NB4 (cell line): ENCODE measurements at regions not wholly inside any gene's neighbourhood (a gene's known extent, or its start where the extent isn't known, plus 50 kb on each side); places are given as distances from the start of the nearest gene placed in this dataset.

Experiments used
- POLR2A ChIP-seq: IDR thresholded peaks from 2 replicates; pipeline ENCODE4 v1.6.1; 2011; ENCODE audit warnings: mild to moderate bottlenecking; ENCODE audit not compliant: insufficient read length; ENCODE audit errors: extremely low read depth
- TF ChIP-seq, protein P1 (sequence below): IDR thresholded peaks from one replicate; pipeline ENCODE4 v1.5.1; 2012; ENCODE audit warnings: low read depth, low read length
- TF ChIP-seq, protein P2 (sequence below): IDR thresholded peaks from 2 replicates; pipeline ENCODE4 v1.6.1; 2011; ENCODE audit warnings: low read depth, low read length

DNA sequence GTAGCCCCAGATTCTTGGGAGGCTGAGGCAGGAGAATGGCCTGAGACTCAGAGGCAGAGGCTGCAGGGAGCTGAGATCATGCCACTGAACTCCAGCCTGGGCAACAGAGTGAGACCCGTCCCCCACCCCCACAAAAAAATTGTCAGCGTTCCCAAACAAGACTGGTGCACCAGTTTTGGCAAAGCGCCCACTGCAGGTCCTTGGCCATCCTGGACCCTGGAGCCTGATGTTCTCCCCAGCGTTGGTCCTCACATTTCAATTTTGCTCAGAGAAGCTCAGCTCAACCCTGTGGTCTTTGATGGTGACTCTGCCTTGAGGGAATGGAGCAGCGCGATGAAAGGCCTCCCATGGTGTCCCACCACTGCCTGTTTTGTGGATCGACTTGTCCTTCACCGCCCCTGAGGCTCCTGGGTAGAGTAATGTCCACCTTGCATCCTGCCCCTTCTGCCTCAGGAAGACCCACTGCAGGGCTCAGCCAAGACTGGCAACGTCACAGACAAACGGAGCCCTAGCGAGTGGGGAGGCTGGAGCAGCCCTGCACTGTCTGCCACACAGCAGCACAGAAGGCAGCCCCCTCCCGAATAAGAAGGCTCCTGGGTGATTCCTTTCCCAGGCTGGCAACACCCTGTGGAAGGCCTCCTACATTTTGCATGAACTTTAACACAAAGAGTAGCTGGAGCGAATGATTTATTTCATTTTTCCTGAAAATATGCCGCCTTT lies 410.9 kb downstream of the TCERG1L start:
- TF ChIP-seq POLR2A, result no peak
- TF ChIP-seq, protein P1, sequence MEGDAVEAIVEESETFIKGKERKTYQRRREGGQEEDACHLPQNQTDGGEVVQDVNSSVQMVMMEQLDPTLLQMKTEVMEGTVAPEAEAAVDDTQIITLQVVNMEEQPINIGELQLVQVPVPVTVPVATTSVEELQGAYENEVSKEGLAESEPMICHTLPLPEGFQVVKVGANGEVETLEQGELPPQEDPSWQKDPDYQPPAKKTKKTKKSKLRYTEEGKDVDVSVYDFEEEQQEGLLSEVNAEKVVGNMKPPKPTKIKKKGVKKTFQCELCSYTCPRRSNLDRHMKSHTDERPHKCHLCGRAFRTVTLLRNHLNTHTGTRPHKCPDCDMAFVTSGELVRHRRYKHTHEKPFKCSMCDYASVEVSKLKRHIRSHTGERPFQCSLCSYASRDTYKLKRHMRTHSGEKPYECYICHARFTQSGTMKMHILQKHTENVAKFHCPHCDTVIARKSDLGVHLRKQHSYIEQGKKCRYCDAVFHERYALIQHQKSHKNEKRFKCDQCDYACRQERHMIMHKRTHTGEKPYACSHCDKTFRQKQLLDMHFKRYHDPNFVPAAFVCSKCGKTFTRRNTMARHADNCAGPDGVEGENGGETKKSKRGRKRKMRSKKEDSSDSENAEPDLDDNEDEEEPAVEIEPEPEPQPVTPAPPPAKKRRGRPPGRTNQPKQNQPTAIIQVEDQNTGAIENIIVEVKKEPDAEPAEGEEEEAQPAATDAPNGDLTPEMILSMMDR, result no peak
- TF ChIP-seq, protein P2, sequence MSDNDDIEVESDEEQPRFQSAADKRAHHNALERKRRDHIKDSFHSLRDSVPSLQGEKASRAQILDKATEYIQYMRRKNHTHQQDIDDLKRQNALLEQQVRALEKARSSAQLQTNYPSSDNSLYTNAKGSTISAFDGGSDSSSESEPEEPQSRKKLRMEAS, result no peak
